Thyroid gland (tissue), 4 donors: ENCODE measurements at regions not wholly inside any gene's neighbourhood (a gene's known extent, or its start where the extent isn't known, plus 50 kb on each side); places are given as distances from the start of the nearest gene placed in this dataset.

Source experiments
- DNase-seq, 2 donors: peaks; one replicate each; pipeline ENCODE4 v3.0.0-alpha.2; 2019
- H3K27ac ChIP-seq, 3 donors: fragments of 200-600 bp; sonication (generic); 1 replicate in 2 of 3; 2 replicates in 1 of 3; pipeline ENCODE4 v1.5.1; 2016 to 2019; ENCODE audit warnings: mild to moderate bottlenecking in 1 of 3, moderate library complexity in 1 of 3
- H3K27me3 ChIP-seq: fragments of 200-600 bp; sonication (generic); one replicate; pipeline ENCODE4 v1.5.1; 2019
- H3K36me3 ChIP-seq, 2 donors: fragments of 200-600 bp; sonication (generic); one replicate each; pipeline ENCODE4 v1.5.1; 2016 to 2019
- H3K4me1 ChIP-seq, 2 donors: fragments of 200-600 bp; sonication (generic); one replicate each; pipeline ENCODE4 v1.5.1; 2017 to 2019
- H3K4me3 ChIP-seq, 3 donors: fragments of 200-600 bp; sonication (generic); replicated peaks in 1 of 3; 1 replicate in 2 of 3; 2 replicates in 1 of 3; pipeline ENCODE4 v1.5.1; 2016; ENCODE audit warnings: mild to moderate bottlenecking in 1 of 3
- H3K9me3 ChIP-seq: fragments of 200-600 bp; sonication (generic); one replicate; pipeline ENCODE4 v1.5.1; 2017
- CTCF ChIP-seq, 6 experiments: fragments of 200-600 bp in 3 of 6; fragments of 450-650 bp in 3 of 6; sonication (generic) in 3 of 6; IDR thresholded peaks; one replicate each; pipeline ENCODE4 v1.5.1; 2016 to 2019; ENCODE audit warnings: antibody characterized with exemption in 6 of 6, mild to moderate bottlenecking in 2 of 6, inconsistent platforms in 1 of 6, moderate library complexity in 1 of 6
- POLR2A ChIP-seq, 2 donors: fragments of 450-650 bp; IDR thresholded peaks; one replicate each; pipeline ENCODE4 v1.6.1; 2017; ENCODE audit warnings: antibody characterized with exemption in 2 of 2, mild to moderate bottlenecking in 2 of 2, moderate library complexity in 1 of 2
- WGBS, 2 donors: methylation state at CpG; one replicate each; pipeline ENCODE4 v1.1.5; 2017; 5-methylcytosine and 5-hydroxymethylcytosine counted together
- intact Hi-C: fragments of 100-400 bp; cut with DNase I; formaldehyde crosslinking; loops from one replicate; pipeline ENCODE4 v1.15.1; 2023

GRCh38 chr13:79226938-79227337 is 179.1 kb downstream of the RBM26 start:
- TF ChIP-seq POLR2A (IDR thresholded peaks at IDR 0.05) = no peak
- TF ChIP-seq CTCF (IDR thresholded peaks at IDR 0.05) = no peak
- DNase-seq = no peak
- H3K36me3 ChIP-seq = no peaks in the 10 kb centered on the region
- H3K9me3 ChIP-seq = no peaks in the 10 kb centered on the region
- intact Hi-C loops = no loop called here
- 59 to 69% methylated on average over 7 of the region's 7 CpGs for WGBS, 2 donors
- H3K27me3 ChIP-seq = no peaks in the 10 kb centered on the region
- H3K4me1 ChIP-seq = no peaks in the 10 kb centered on the region
- no peak overlapping the region for H3K4me3 ChIP-seq
- no peak overlapping the region for H3K27ac ChIP-seq

- Histone ChIP-seq H3K27ac (no peak overlapping the region), H3K4me3 (no peak overlapping the region), H3K4me1 (no peaks in the 10 kb centered on the region), H3K9me3 (no peaks in the 10 kb centered on the region), H3K36me3 (no peaks in the 10 kb centered on the region), H3K27me3 (no peaks in the 10 kb centered on the region)
- 78 to 81% methylated on average over 8 of the region's 8 CpGs for WGBS, 2 donors
- intact Hi-C loops = no loop called here
- no peak for TF ChIP-seq POLR2A (IDR thresholded peaks at IDR 0.05)
- TF ChIP-seq CTCF (IDR thresholded peaks at IDR 0.05) = no peak
- DNase-seq = no peak
Measured at GRCh38 chr13:79226250-79226649, 179.8 kb downstream of the RBM26 start.

- H3K4me3 ChIP-seq = no peak overlapping the region
- intact Hi-C loops = no loop called here
- no peaks in the 10 kb centered on the region for H3K27me3 ChIP-seq
- H3K4me1 ChIP-seq = no peaks in the 10 kb centered on the region
- no peak for TF ChIP-seq POLR2A (IDR thresholded peaks at IDR 0.05)
- no peak for TF ChIP-seq CTCF (IDR thresholded peaks at IDR 0.05)
- DNase-seq = no peak
- 68 to 84% methylated on average over 5 of the region's 5 CpGs for WGBS, 2 donors
- H3K36me3 ChIP-seq = no peaks in the 10 kb centered on the region
- no peaks in the 10 kb centered on the region for H3K9me3 ChIP-seq
- no peak overlapping the region for H3K27ac ChIP-seq
Measured at GRCh38 chr13:79225487-79226232, 180.4 kb downstream of the RBM26 start.

GRCh38 chr13:79222427-79223205 is 183.4 kb downstream of the RBM26 start:
- no peak for DNase-seq
- no peak overlapping the region for H3K27ac ChIP-seq
- no peak overlapping the region for H3K4me3 ChIP-seq
- no peaks in the 10 kb centered on the region for H3K9me3 ChIP-seq
- WGBS, 2 donors = 89 to 95% methylated on average over 4 of the region's 4 CpGs
- TF ChIP-seq CTCF (IDR thresholded peaks at IDR 0.05) = no peak
- no peak for TF ChIP-seq POLR2A (IDR thresholded peaks at IDR 0.05)
- no peaks in the 10 kb centered on the region for H3K4me1 ChIP-seq
- intact Hi-C loops = no loop called here
- H3K27me3 ChIP-seq = no peaks in the 10 kb centered on the region
- no peaks in the 10 kb centered on the region for H3K36me3 ChIP-seq

GRCh38 chr13:79212064-79212619 is 193.9 kb downstream of the RBM26 start:
- Histone ChIP-seq H3K36me3 (no peaks in the 10 kb centered on the region), H3K27me3 (no peaks in the 10 kb centered on the region), H3K9me3 (no peaks in the 10 kb centered on the region), H3K4me1 (no peaks in the 10 kb centered on the region), H3K27ac (no peak overlapping the region), H3K4me3 (no peak overlapping the region)
- intact Hi-C loops = no loop called here
- no peak for DNase-seq
- WGBS, 2 donors = 77 to 81% methylated on average over 10 of the region's 10 CpGs
- TF ChIP-seq POLR2A (IDR thresholded peaks at IDR 0.05) (no peak), CTCF (IDR thresholded peaks at IDR 0.05) (no peak)
